GM12878 (cell line): ENCODE measurements at regions not wholly inside any gene's neighbourhood (a gene's known extent, or its start where the extent isn't known, plus 50 kb on each side); places are given as distances from the start of the nearest gene placed in this dataset.

Experiments used
- CTCF ChIP-seq, 3 experiments: IDR thresholded peaks in 2 of 3; conservative IDR thresholded peaks in 1 of 3; 2 replicates each; pipeline ENCODE4 v1.5.1; 2011; ENCODE audit warnings: low read depth in 3 of 3, low read length in 3 of 3, mild to moderate bottlenecking in 3 of 3, control low read depth in 2 of 3, moderate library complexity in 2 of 3, inconsistent platforms in 1 of 3, mixed read lengths in 1 of 3; ENCODE audit not compliant: control insufficient read depth in 2 of 3, insufficient read depth in 1 of 3; ENCODE audit errors: extremely low read depth in 1 of 3
- KDM1A ChIP-seq: fragments of 200-600 bp; sonication (generic); IDR thresholded peaks from 2 replicates; pipeline ENCODE4 v1.6.1; 2016; ENCODE audit warnings: borderline replicate concordance
- SREBF2 ChIP-seq: IDR thresholded peaks from 2 replicates; pipeline ENCODE4 v1.6.1; 2012; ENCODE audit warnings: mild to moderate bottlenecking, low read length
- TCF12 ChIP-seq: IDR thresholded peaks from 2 replicates; pipeline ENCODE4 v1.6.1; 2011; ENCODE audit warnings: low read depth, mild to moderate bottlenecking, low read length

GRCh38 chr1:221919743-221920142, 177.9 kb upstream of the DUSP10 start:
- TF ChIP-seq TCF12 = no peak
- no peak for TF ChIP-seq SREBF2
- no peak for TF ChIP-seq CTCF (IDR thresholded peaks at IDR 0.05 in 2 of 3, conservative IDR thresholded peaks at IDR 0.05 in 1 of 3; ENCODE audit: control insufficient read depth in 2 of 3, extremely low read depth in 1 of 3, insufficient read depth in 1 of 3, low read depth in 3 of 3, low read length in 3 of 3)
- no peak for TF ChIP-seq KDM1A
